Inflammatory macrophage (primary cell): ENCODE measurements at regions not wholly inside any gene's neighbourhood (a gene's known extent, or its start where the extent isn't known, plus 50 kb on each side); places are given as distances from the start of the nearest gene placed in this dataset.

ENCODE experiments used
- DNase-seq, 2 donors: peaks; one replicate each; pipeline ENCODE4 v3.0.0-alpha.2; 2020 to 2022

GRCh38 chr18:71878226-71878625, 665.9 kb downstream of the CBLN2 start:
- no peak for DNase-seq

GRCh38 chr18:71873695-71874094, 670.4 kb downstream of the CBLN2 start:
- no peak for DNase-seq

- DNase-seq: no peak
Measured at GRCh38 chr18:71865888-71866287, 678.3 kb downstream of the CBLN2 start.

GRCh38 chr18:71850602-71851001, 693.5 kb downstream of the CBLN2 start:
- DNase-seq: no peak

GRCh38 chr18:71849407-71849806, 694.7 kb downstream of the CBLN2 start:
- no peak for DNase-seq

GRCh38 chr18:71846716-71847115, 697.4 kb downstream of the CBLN2 start:
- no peak for DNase-seq

GRCh38 chr18:71844814-71845213, 699.3 kb downstream of the CBLN2 start:
- no peak for DNase-seq

GRCh38 chr18:71842666-71843065, 701.5 kb downstream of the CBLN2 start:
- no peak for DNase-seq

GRCh38 chr18:71837547-71837946, 706.6 kb downstream of the CBLN2 start:
- DNase-seq: no peak

GRCh38 chr18:71832946-71833617, 711.1 kb downstream of the CBLN2 start:
- DNase-seq: no peak

GRCh38 chr18:71831039-71831438, 713.1 kb downstream of the CBLN2 start:
- DNase-seq: no peak

- DNase-seq: no peak
Measured at GRCh38 chr18:71827301-71827700, 716.8 kb downstream of the CBLN2 start.

- DNase-seq: no peak
Measured at GRCh38 chr18:71815305-71815704, 728.8 kb downstream of the CBLN2 start.

GRCh38 chr18:71809711-71810110, 734.4 kb downstream of the CBLN2 start:
- DNase-seq: no peak

- no peak for DNase-seq
Measured at GRCh38 chr18:71808616-71809015, 735.5 kb downstream of the CBLN2 start.

GRCh38 chr18:71807586-71807985, 736.6 kb downstream of the CBLN2 start:
- no peak for DNase-seq

GRCh38 chr18:71798986-71799673, 745.0 kb downstream of the CBLN2 start:
- no peak for DNase-seq

- DNase-seq: no peak
Measured at GRCh38 chr18:71797554-71797953, 746.6 kb downstream of the CBLN2 start.

GRCh38 chr18:71784777-71785176, 759.4 kb downstream of the CBLN2 start:
- no peak for DNase-seq

GRCh38 chr18:71760541-71760940, 783.6 kb downstream of the CBLN2 start:
- no peak for DNase-seq

- no peak for DNase-seq
Measured at GRCh38 chr18:71754246-71754645, 789.9 kb downstream of the CBLN2 start.

- DNase-seq: no peak
Measured at GRCh38 chr18:71743634-71744033, 800.5 kb downstream of the CBLN2 start.

- no peak for DNase-seq
Measured at GRCh38 chr18:71729611-71730010, 814.5 kb downstream of the CBLN2 start.

- DNase-seq: no peak
Measured at GRCh38 chr18:71727909-71728308, 816.2 kb downstream of the CBLN2 start.

- DNase-seq: no peak
Measured at GRCh38 chr18:71725256-71725655, 818.9 kb downstream of the CBLN2 start.
